K562 (cell line): ENCODE measurements at regions not wholly inside any gene's neighbourhood (a gene's known extent, or its start where the extent isn't known, plus 50 kb on each side); places are given as distances from the start of the nearest gene placed in this dataset.
A peak's percentile ranks its signal among the peaks of the same experiment; 100 is the strongest.

Source experiments
- ASH1L ChIP-seq: fragments of 450-650 bp; IDR thresholded peaks from 2 replicates; pipeline ENCODE4 v1.6.1; 2018; ENCODE audit warnings: borderline replicate concordance, mild to moderate bottlenecking, low read depth; ENCODE audit not compliant: partially characterized antibody
- CC2D1A ChIP-seq: fragments of 450-650 bp; IDR thresholded peaks from 2 replicates; pipeline ENCODE4 v1.6.1; 2017; ENCODE audit warnings: mild to moderate bottlenecking
- CREB1 ChIP-seq, 2 experiments: sonication (generic) in 1 of 2; formaldehyde crosslinking in 1 of 2; IDR thresholded peaks; 2 replicates each; pipeline versions ENCODE4 v1.6.1 to v1.8.0; 2012 to 2022; ENCODE audit warnings: inconsistent platforms in 1 of 2, mild to moderate bottlenecking in 1 of 2, missing genetic modification reagents in 1 of 2, moderate library complexity in 1 of 2
- EWSR1 ChIP-seq: fragments of 450-650 bp; IDR thresholded peaks from 2 replicates; pipeline ENCODE4 v1.6.1; 2018; ENCODE audit warnings: borderline replicate concordance, mild to moderate bottlenecking, low read depth, moderate library complexity; ENCODE audit not compliant: partially characterized antibody
- KDM4B ChIP-seq, 2 experiments: fragments of 450-650 bp in 1 of 2; sonication (generic) in 1 of 2; IDR thresholded peaks; 2 replicates each; pipeline ENCODE4 v1.6.1; 2016 to 2017; ENCODE audit warnings: borderline replicate concordance in 2 of 2, antibody characterized with exemption in 1 of 2, low read depth in 1 of 2, mild to moderate bottlenecking in 1 of 2
- NR2C1 ChIP-seq, 2 experiments: fragments of 450-650 bp; IDR thresholded peaks; 2 replicates each; pipeline ENCODE4 v1.6.1; 2017; ENCODE audit warnings: mild to moderate bottlenecking in 2 of 2, antibody characterized with exemption in 1 of 2, inconsistent platforms in 1 of 2, missing compliant biosample characterization in 1 of 2, missing genetic modification characterization in 1 of 2
- POLR3A ChIP-seq: IDR thresholded peaks from 2 replicates; pipeline ENCODE4 v1.6.1; 2011; ENCODE audit warnings: borderline replicate concordance, mild to moderate bottlenecking, moderate library complexity; ENCODE audit not compliant: insufficient read length, insufficient read depth; ENCODE audit errors: extremely low read depth
- PTRF ChIP-seq: fragments of 450-650 bp; IDR thresholded peaks from 2 replicates; pipeline ENCODE4 v1.6.1; 2016; ENCODE audit warnings: mild to moderate bottlenecking, missing genetic modification characterization, missing compliant biosample characterization
- PTTG1 ChIP-seq: fragments of 450-650 bp; IDR thresholded peaks from 2 replicates; pipeline ENCODE4 v1.6.1; 2016; ENCODE audit warnings: low read depth, mild to moderate bottlenecking, missing genetic modification characterization, missing compliant biosample characterization
- RBFOX2 ChIP-seq: fragments of 200-400 bp; formaldehyde crosslinking; IDR thresholded peaks from 2 replicates; pipeline ENCODE4 v1.6.1; 2017; ENCODE audit warnings: low read depth, mild to moderate bottlenecking, low read length, moderate library complexity
- RHOXF2B ChIP-seq: fragments of 250-450 bp; sonication (Bioruptor Pico); conservative IDR thresholded peaks from 2 replicates; pipeline ENCODE4 v1.5.1; 2021
- SMAD3 ChIP-seq: fragments of 450-650 bp; formaldehyde crosslinking; conservative IDR thresholded peaks from 2 replicates; pipeline ENCODE4 v1.4.0; 2020; ENCODE audit warnings: mild to moderate bottlenecking
- SMAD4 ChIP-seq: fragments of 250-450 bp; sonication (Bioruptor Pico); conservative IDR thresholded peaks from 2 replicates; pipeline ENCODE4 v1.8.0; 2021; ENCODE audit warnings: inconsistent platforms, mild to moderate bottlenecking, moderate library complexity
- XRCC5 ChIP-seq: fragments of 200-400 bp; formaldehyde crosslinking; IDR thresholded peaks from 2 replicates; pipeline ENCODE4 v1.6.1; 2017; ENCODE audit warnings: low read depth, mild to moderate bottlenecking, low read length
- ZNF232 ChIP-seq: sonication (generic); formaldehyde crosslinking; IDR thresholded peaks from 2 replicates; pipeline ENCODE4 v1.8.0; 2022; ENCODE audit warnings: mild to moderate bottlenecking, missing genetic modification reagents
- ZNF253 ChIP-seq: fragments of 250-450 bp; sonication (Bioruptor Pico); conservative IDR thresholded peaks from 2 replicates; pipeline ENCODE4 v1.6.1; 2021; ENCODE audit warnings: mild to moderate bottlenecking
- ZNF696 ChIP-seq: fragments of 250-450 bp; sonication (Bioruptor Pico); conservative IDR thresholded peaks from 2 replicates; pipeline ENCODE4 v1.4.0; 2020; ENCODE audit warnings: mild to moderate bottlenecking, moderate library complexity
- ZNF780A ChIP-seq: fragments of 250-450 bp; sonication (Bioruptor Pico); IDR thresholded peaks from 2 replicates; pipeline ENCODE4 v1.5.0; 2021; ENCODE audit warnings: mild to moderate bottlenecking
- TF ChIP-seq, protein P1 (sequence below): fragments of 450-650 bp; IDR thresholded peaks from 2 replicates; pipeline ENCODE4 v1.6.1; 2018; ENCODE audit not compliant: partially characterized antibody
- TF ChIP-seq, protein P2 (sequence below), 2 experiments: IDR thresholded peaks; 2 replicates each; pipeline ENCODE4 v1.6.1; 2011; ENCODE audit warnings: borderline replicate concordance in 1 of 2, control low read depth in 1 of 2, low read depth in 1 of 2, low read length in 1 of 2, mild to moderate bottlenecking in 1 of 2, mixed read lengths in 1 of 2, moderate library complexity in 1 of 2; ENCODE audit not compliant: insufficient read depth in 1 of 2, insufficient read length in 1 of 2, poor library complexity in 1 of 2, severe bottlenecking in 1 of 2; ENCODE audit errors: extremely low read depth in 1 of 2
- TF ChIP-seq, protein P3 (sequence below): sonication (generic); formaldehyde crosslinking; IDR thresholded peaks from 2 replicates; pipeline ENCODE4 v1.9.0; 2022; ENCODE audit warnings: mild to moderate bottlenecking, missing genetic modification reagents

DNA sequence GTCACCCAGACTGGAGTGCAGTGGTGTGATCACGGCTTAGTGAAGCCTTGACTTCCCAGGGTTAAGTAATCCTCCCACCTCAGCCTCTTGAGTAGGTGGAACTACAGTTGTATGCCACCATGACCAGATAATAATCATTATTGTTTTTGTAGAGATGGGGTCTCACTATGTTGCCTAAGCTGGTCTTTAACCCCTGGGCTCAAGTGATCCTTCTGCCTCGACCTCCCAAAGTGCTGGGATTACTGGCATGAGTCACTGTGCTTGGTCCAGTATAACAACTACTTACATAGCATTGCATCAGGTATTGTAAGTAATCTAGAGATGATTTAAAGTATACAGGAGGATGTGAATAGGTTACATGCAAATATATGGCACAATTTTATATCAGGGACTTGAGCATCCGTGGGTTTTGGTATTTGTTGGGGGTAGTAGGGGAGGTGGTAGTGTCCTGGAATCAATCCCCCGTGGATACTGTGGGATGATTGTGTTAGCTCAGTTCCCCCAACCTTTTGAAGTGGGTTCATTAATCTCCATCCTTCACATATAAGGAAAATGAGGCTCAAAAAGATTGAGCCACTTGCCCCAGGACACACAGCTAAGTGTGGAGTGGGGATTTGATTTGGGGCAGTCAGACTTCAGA lies 61.4 kb upstream of the CNIH3 start (continued):
- TF ChIP-seq, protein P1, sequence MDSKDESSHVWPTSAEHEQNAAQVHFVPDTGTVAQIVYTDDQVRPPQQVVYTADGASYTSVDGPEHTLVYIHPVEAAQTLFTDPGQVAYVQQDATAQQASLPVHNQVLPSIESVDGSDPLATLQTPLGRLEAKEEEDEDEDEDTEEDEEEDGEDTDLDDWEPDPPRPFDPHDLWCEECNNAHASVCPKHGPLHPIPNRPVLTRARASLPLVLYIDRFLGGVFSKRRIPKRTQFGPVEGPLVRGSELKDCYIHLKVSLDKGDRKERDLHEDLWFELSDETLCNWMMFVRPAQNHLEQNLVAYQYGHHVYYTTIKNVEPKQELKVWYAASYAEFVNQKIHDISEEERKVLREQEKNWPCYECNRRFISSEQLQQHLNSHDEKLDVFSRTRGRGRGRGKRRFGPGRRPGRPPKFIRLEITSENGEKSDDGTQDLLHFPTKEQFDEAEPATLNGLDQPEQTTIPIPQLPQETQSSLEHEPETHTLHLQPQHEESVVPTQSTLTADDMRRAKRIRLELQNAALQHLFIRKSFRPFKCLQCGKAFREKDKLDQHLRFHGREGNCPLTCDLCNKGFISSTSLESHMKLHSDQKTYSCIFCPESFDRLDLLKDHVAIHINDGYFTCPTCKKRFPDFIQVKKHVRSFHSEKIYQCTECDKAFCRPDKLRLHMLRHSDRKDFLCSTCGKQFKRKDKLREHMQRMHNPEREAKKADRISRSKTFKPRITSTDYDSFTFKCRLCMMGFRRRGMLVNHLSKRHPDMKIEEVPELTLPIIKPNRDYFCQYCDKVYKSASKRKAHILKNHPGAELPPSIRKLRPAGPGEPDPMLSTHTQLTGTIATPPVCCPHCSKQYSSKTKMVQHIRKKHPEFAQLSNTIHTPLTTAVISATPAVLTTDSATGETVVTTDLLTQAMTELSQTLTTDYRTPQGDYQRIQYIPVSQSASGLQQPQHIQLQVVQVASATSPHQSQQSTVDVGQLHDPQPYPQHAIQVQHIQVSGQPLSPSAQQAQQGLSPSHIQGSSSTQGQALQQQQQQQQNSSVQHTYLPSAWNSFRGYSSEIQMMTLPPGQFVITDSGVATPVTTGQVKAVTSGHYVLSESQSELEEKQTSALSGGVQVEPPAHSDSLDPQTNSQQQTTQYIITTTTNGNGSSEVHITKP = no peak
- TF ChIP-seq CC2D1A (no peak), NR2C1 (IDR thresholded peaks at IDR 0.05) (no peak), NR2C1 (tag; IDR thresholded peaks at IDR 0.05) (peak; percentile 61), POLR3A (no peak), PTTG1 (tag) (0 out of 2 replicates have a peak, but pooled peaks have one; percentile 59), ASH1L (no peak), SMAD3 (CRISPR knock-in tag) (peak; percentile 74; the same call in 1 of the 2 replicates), SMAD4 (peak; percentile 65; the same call in 1 of the 2 replicates), EWSR1 (no peak), ZNF780A (no peak), ZNF253 (CRISPR knock-in tag) (no peak), CREB1 (IDR thresholded peaks at IDR 0.05) (no peak), CREB1 (CRISPR knock-in tag; IDR thresholded peaks at IDR 0.05) (no peak), XRCC5 (no peak), ZNF232 (CRISPR knock-in tag) (no peak), KDM4B (IDR thresholded peaks at IDR 0.05; ENCODE audit: borderline replicate concordance in 2 of 2, low read depth in 1 of 2) (no peak), ZNF696 (CRISPR knock-in tag) (no peak), PTRF (tag) (no peak), RHOXF2B (no peak), RBFOX2 (no peak)
- TF ChIP-seq, protein P2, sequence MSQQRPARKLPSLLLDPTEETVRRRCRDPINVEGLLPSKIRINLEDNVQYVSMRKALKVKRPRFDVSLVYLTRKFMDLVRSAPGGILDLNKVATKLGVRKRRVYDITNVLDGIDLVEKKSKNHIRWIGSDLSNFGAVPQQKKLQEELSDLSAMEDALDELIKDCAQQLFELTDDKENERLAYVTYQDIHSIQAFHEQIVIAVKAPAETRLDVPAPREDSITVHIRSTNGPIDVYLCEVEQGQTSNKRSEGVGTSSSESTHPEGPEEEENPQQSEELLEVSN (IDR thresholded peaks at IDR 0.05; ENCODE audit: borderline replicate concordance in 1 of 2, extremely low read depth in 1 of 2, insufficient read depth in 1 of 2, insufficient read length in 1 of 2, low read depth in 1 of 2, low read length in 1 of 2, poor library complexity in 1 of 2, severe bottlenecking in 1 of 2) = no peak
- TF ChIP-seq, protein P3, sequence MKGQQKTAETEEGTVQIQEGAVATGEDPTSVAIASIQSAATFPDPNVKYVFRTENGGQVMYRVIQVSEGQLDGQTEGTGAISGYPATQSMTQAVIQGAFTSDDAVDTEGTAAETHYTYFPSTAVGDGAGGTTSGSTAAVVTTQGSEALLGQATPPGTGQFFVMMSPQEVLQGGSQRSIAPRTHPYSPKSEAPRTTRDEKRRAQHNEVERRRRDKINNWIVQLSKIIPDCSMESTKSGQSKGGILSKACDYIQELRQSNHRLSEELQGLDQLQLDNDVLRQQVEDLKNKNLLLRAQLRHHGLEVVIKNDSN = no peak
